CD14-positive monocyte (primary cell): ENCODE measurements at regions not wholly inside any gene's neighbourhood (a gene's known extent, or its start where the extent isn't known, plus 50 kb on each side); places are given as distances from the start of the nearest gene placed in this dataset.

ENCODE experiments used
- DNase-seq, 3 donors: peaks; one replicate each; pipeline ENCODE4 v3.0.0-alpha.2; 2011 to 2022
- H2AFZ ChIP-seq: 2 replicates; pipeline ENCODE4 v1.6.0; 2012; ENCODE audit warnings: mild to moderate bottlenecking, low read depth, low read length, inconsistent platforms; ENCODE audit not compliant: insufficient read depth, poor library complexity, severe bottlenecking
- H3K27ac ChIP-seq, 2 donors: 1 replicate in 1 of 2; 2 replicates in 1 of 2; pipeline ENCODE4 v1.5.1; 2012 to 2013; ENCODE audit warnings: low read length in 2 of 2, control low read depth in 1 of 2, inconsistent platforms in 1 of 2, low read depth in 1 of 2, mild to moderate bottlenecking in 1 of 2
- H3K27me3 ChIP-seq, 2 donors: one replicate each; pipeline versions ENCODE4 v1.6.0 to v1.6.1; 2011 to 2013; ENCODE audit warnings: low read length in 2 of 2; ENCODE audit not compliant: control insufficient read depth in 2 of 2, insufficient read depth in 2 of 2
- H3K36me3 ChIP-seq, 2 donors: replicated peaks in 1 of 2; 1 replicate in 1 of 2; 2 replicates in 1 of 2; pipeline versions ENCODE4 v1.5.1 to v1.6.1; 2012 to 2013; ENCODE audit warnings: low read length in 2 of 2, control low read depth in 1 of 2, inconsistent platforms in 1 of 2, mild to moderate bottlenecking in 1 of 2; ENCODE audit not compliant: insufficient read depth in 2 of 2, control insufficient read depth in 1 of 2
- H3K4me1 ChIP-seq, 2 donors: 1 replicate in 1 of 2; 2 replicates in 1 of 2; pipeline versions ENCODE4 v1.5.1 to v1.6.1; 2012 to 2013; ENCODE audit warnings: low read length in 2 of 2, control low read depth in 1 of 2, inconsistent platforms in 1 of 2, mild to moderate bottlenecking in 1 of 2, moderate library complexity in 1 of 2; ENCODE audit not compliant: insufficient read depth in 2 of 2, control insufficient read depth in 1 of 2
- H3K4me2 ChIP-seq: replicated peaks from 2 replicates; pipeline ENCODE3; 2012; ENCODE audit warnings: low read length, moderate library complexity, mild to moderate bottlenecking; ENCODE audit not compliant: poor library complexity, severe bottlenecking; ENCODE audit errors: extremely low read depth
- H3K4me3 ChIP-seq, 3 experiments: fragments of 200-600 bp in 1 of 3; sonication (generic) in 1 of 3; replicated peaks in 1 of 3; 1 replicate in 2 of 3; 2 replicates in 1 of 3; pipeline ENCODE4 v1.5.1; 2011 to 2013; ENCODE audit warnings: low read length in 3 of 3, mild to moderate bottlenecking in 3 of 3, control low read depth in 2 of 3, low read depth in 2 of 3, inconsistent platforms in 1 of 3, moderate library complexity in 1 of 3
- H3K79me2 ChIP-seq: 2 replicates; pipeline ENCODE4 v1.6.0; 2012; ENCODE audit warnings: mild to moderate bottlenecking, control low read depth, inconsistent platforms, low read length, moderate library complexity; ENCODE audit not compliant: insufficient read depth
- H3K9ac ChIP-seq: 2 replicates; pipeline ENCODE4 v1.6.0; 2017; ENCODE audit warnings: low read length, mild to moderate bottlenecking; ENCODE audit not compliant: insufficient read depth, poor library complexity, severe bottlenecking
- H3K9me3 ChIP-seq, 2 donors: replicated peaks in 1 of 2; 1 replicate in 1 of 2; 2 replicates in 1 of 2; pipeline versions ENCODE4 v1.5.1 to v1.6.1; 2012 to 2013; ENCODE audit warnings: low read length in 2 of 2, control low read depth in 1 of 2; ENCODE audit not compliant: control insufficient read depth in 1 of 2, insufficient read depth in 1 of 2
- H4K20me1 ChIP-seq: 2 replicates; pipeline ENCODE4 v1.6.0; 2012; ENCODE audit warnings: mild to moderate bottlenecking, low read length, control low read depth, moderate library complexity; ENCODE audit not compliant: insufficient read depth
- H3K27ac Mint-ChIP-seq, 7 donors: one replicate each; pipeline ENCODE4 v1.8.0; 2020; ENCODE audit warnings: mild to moderate bottlenecking in 7 of 7, mixed read lengths in 7 of 7, moderate library complexity in 6 of 7, inconsistent platforms in 2 of 7
- H3K27me3 Mint-ChIP-seq, 3 donors: one replicate each; pipeline ENCODE4 v1.8.0; 2021 to 2022; ENCODE audit warnings: low read depth in 3 of 3, mild to moderate bottlenecking in 3 of 3, mixed read lengths in 3 of 3, moderate library complexity in 3 of 3, inconsistent platforms in 1 of 3
- H3K36me3 Mint-ChIP-seq, 2 donors: one replicate each; pipeline ENCODE4 v1.8.0; 2020; ENCODE audit warnings: mixed read lengths in 2 of 2, inconsistent platforms in 1 of 2, mild to moderate bottlenecking in 1 of 2
- H3K4me1 Mint-ChIP-seq: one replicate; pipeline ENCODE4 v1.8.0; 2020; ENCODE audit warnings: mild to moderate bottlenecking, mixed read lengths
- H3K4me3 Mint-ChIP-seq, 2 donors: one replicate each; pipeline ENCODE4 v1.8.0; 2020; ENCODE audit warnings: mild to moderate bottlenecking in 2 of 2, mixed read lengths in 2 of 2, moderate library complexity in 1 of 2
- H3K9me3 Mint-ChIP-seq, 7 donors: one replicate each; pipeline ENCODE4 v1.8.0; 2020 to 2022; ENCODE audit warnings: mixed read lengths in 7 of 7, mild to moderate bottlenecking in 6 of 7, moderate library complexity in 6 of 7, inconsistent platforms in 2 of 7
- WGBS: methylation state at CpG from one replicate; pipeline ENCODE4 v1.1.5; 2013; ENCODE audit warnings: missing lambda C conversion rate; ENCODE audit not compliant: insufficient coverage; 5-methylcytosine and 5-hydroxymethylcytosine counted together
- intact Hi-C, 2 donors: fragments of 100-400 bp; cut with micrococcal nuclease; formaldehyde crosslinking; loops; one replicate each; pipeline versions ENCODE4 v1.15.0 to v1.15.1; 2023
- TF ChIP-seq, protein P1 (sequence below): fragments of 200-600 bp; IDR thresholded peaks from one replicate; pipeline ENCODE4 v1.8.0; 2022; ENCODE audit warnings: antibody characterized with exemption, mild to moderate bottlenecking

DNA sequence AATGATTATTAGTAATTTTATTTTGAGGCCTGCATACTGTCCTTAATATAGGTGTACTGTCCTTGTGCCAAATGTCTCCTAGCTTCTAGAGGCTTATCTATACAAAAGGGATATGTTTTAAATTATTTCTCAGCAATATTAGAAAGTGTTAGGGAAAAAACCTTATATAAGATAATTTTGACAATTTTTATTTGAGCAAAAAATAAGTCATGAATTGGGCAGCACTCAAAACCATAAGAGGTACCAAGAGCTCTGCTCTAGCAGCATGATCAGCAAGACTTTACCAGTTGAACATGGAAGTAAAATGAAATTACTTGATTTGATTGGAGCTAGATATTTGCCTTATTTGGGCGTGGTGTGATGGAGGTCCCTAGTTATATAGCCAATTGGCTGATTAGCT is 157.1 kb downstream of the PTBP2 start:
- no peak overlapping the region for H3K4me3 ChIP-seq
- H3K79me2 ChIP-seq = no peaks in the 10 kb centered on the region
- H3K9me3 Mint-ChIP-seq = peaks cover 0 to 8% (median 3%) of the 10 kb centered on the region in 7 donors
- H3K9ac ChIP-seq = no peak overlapping the region
- 60% methylated on average over 1 of the region's 1 CpG for WGBS
- no peak for DNase-seq
- H3K36me3 ChIP-seq = no peaks in the 10 kb centered on the region
- intact Hi-C loops = no loop called here
- peaks cover under 1 to 7% of the 10 kb centered on the region in 2 donors for H3K9me3 ChIP-seq
- H3K4me1 Mint-ChIP-seq = no peaks in the 10 kb centered on the region
- TF ChIP-seq, protein P1, sequence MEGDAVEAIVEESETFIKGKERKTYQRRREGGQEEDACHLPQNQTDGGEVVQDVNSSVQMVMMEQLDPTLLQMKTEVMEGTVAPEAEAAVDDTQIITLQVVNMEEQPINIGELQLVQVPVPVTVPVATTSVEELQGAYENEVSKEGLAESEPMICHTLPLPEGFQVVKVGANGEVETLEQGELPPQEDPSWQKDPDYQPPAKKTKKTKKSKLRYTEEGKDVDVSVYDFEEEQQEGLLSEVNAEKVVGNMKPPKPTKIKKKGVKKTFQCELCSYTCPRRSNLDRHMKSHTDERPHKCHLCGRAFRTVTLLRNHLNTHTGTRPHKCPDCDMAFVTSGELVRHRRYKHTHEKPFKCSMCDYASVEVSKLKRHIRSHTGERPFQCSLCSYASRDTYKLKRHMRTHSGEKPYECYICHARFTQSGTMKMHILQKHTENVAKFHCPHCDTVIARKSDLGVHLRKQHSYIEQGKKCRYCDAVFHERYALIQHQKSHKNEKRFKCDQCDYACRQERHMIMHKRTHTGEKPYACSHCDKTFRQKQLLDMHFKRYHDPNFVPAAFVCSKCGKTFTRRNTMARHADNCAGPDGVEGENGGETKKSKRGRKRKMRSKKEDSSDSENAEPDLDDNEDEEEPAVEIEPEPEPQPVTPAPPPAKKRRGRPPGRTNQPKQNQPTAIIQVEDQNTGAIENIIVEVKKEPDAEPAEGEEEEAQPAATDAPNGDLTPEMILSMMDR = no peak
- H3K36me3 Mint-ChIP-seq = no peaks in the 10 kb centered on the region
- H4K20me1 ChIP-seq = no peaks in the 10 kb centered on the region
- no peak overlapping the region for H3K4me3 Mint-ChIP-seq
- no peak overlapping the region for H2AFZ ChIP-seq
- H3K27ac ChIP-seq = no peak overlapping the region
- H3K27me3 Mint-ChIP-seq = peaks cover 0 to 2% (median 1%) of the 10 kb centered on the region in 3 donors
- no peaks in the 10 kb centered on the region for H3K27me3 ChIP-seq
- H3K4me2 ChIP-seq = no peak overlapping the region
- H3K4me1 ChIP-seq = no peaks in the 10 kb centered on the region
- no peak overlapping the region for H3K27ac Mint-ChIP-seq

DNA sequence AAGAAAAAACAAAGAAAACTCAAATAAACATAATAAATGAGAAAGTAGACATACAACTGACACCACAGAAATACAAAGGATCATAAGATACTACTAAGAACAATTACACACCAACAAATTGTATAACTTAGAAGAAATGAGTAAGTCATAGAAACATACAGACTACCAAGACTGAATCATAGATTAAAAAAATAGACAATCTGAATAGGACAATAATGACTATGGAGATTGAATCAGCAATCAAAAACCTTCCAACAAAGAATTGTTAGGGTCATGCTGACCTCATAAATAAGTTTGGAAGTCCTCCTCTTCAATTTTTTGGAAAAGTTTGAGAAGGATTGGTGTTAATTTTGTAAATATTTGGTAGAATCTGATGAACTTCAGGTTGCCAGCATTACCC is 159.0 kb downstream of the PTBP2 start:
- Histone ChIP-seq H2AFZ (no peak overlapping the region), H3K36me3 (no peaks in the 10 kb centered on the region), H3K4me2 (no peak overlapping the region), H3K4me3 (no peak overlapping the region), H3K9ac (no peak overlapping the region), H3K9me3 (peaks cover 0 to 5% of the 10 kb centered on the region in 2 donors), H3K4me1 (no peaks in the 10 kb centered on the region), H3K27me3 (no peaks in the 10 kb centered on the region), H3K79me2 (no peaks in the 10 kb centered on the region), H3K27ac (no peak overlapping the region), H4K20me1 (no peaks in the 10 kb centered on the region)
- H3K27ac Mint-ChIP-seq = no peak overlapping the region
- TF ChIP-seq, protein P1 = no peak
- peaks cover 1 to 2% (median 1%) of the 10 kb centered on the region in 3 donors for H3K27me3 Mint-ChIP-seq
- peaks cover 0 to 10% (median 3%) of the 10 kb centered on the region in 7 donors for H3K9me3 Mint-ChIP-seq
- H3K4me3 Mint-ChIP-seq = no peak overlapping the region
- no peaks in the 10 kb centered on the region for H3K36me3 Mint-ChIP-seq
- no peak for DNase-seq
- H3K4me1 Mint-ChIP-seq = no peaks in the 10 kb centered on the region
- intact Hi-C loops = no loop called here
